GM19238 (cell line): ENCODE measurements at regions not wholly inside any gene's neighbourhood (a gene's known extent, or its start where the extent isn't known, plus 50 kb on each side); places are given as distances from the start of the nearest gene placed in this dataset.

Source experiments
- DNase-seq: peaks from one replicate; pipeline ENCODE4 v3.0.0; 2011; ENCODE audit warnings: low spot score; ENCODE audit not compliant: insufficient read length

GRCh38 chr16:86905302-86905701 lies 327.0 kb downstream of the FOXL1 start:
- no peak for DNase-seq

DNA sequence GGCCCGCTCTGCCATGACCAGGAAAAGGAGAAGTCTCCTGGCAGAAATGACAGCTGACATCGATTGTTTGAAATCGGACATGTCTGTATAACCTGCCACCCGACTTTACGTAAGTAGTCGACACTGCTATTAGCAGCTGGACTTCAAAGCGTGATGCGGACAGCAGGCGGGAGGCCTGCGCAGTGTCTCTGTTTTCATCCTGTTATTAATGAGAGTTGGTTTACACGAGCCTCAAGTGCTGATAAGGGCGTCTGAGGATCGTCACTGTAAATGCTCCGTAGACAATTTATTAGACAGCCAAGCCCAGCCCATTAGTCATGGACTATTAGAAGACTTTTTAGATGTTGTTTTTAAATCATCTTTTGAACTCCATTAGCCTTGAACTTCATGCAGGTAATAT lies 328.3 kb downstream of the FOXL1 start:
- DNase-seq, result no peak

- no peak for DNase-seq
Observed at GRCh38 chr16:86909359-86910160, 331.2 kb downstream of the FOXL1 start.

DNA sequence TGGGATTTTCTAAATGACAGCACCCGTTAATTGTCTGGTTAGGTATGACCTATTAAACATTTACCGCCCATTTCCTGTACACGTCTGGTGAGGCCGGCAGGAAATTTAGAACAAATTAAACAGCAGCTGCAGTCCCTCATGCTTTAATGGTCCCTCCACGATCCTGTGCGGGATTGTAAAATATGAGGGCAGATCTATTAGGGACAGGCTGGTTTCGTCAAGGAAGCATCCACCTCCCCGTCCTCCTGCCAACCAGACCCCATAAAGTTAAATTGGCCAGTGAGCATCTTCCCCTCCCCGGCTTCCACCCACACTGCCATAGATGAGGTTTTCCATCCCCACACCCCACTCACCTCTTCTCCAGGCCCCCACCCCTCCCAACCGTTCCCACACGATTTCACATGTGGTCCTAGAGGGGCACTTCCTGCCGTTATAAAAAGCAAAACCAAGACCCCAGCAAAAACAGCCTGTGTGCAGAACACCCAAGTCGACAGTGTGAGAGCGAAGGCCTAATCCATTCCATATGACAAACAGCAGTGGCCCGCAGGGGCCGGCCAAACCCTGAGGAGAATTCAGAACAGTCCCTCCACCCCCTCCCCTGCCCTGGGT lies 331.9 kb downstream of the FOXL1 start:
- no peak for DNase-seq

- DNase-seq, result no peak
Observed at GRCh38 chr16:86911437-86911958, 333.1 kb downstream of the FOXL1 start.

DNA sequence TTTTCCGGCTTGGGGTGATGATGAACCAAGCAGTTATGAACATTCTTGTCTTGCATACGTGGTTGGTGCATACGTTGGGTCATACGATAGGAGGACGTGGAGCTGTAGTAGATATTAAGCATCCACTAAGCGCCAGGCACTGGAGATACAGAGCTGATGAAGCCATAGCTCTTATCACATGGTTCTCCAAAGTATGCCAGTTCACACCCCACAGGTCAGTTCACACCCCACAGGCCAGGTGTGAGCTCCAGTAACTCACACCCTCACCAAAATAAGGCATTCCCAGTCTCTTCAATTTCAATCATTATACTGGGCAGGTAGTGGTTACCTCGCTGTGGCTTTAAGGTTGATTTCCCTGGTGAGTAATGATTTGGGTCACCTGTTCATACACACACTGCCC lies 335.5 kb downstream of the FOXL1 start:
- no peak for DNase-seq

DNA sequence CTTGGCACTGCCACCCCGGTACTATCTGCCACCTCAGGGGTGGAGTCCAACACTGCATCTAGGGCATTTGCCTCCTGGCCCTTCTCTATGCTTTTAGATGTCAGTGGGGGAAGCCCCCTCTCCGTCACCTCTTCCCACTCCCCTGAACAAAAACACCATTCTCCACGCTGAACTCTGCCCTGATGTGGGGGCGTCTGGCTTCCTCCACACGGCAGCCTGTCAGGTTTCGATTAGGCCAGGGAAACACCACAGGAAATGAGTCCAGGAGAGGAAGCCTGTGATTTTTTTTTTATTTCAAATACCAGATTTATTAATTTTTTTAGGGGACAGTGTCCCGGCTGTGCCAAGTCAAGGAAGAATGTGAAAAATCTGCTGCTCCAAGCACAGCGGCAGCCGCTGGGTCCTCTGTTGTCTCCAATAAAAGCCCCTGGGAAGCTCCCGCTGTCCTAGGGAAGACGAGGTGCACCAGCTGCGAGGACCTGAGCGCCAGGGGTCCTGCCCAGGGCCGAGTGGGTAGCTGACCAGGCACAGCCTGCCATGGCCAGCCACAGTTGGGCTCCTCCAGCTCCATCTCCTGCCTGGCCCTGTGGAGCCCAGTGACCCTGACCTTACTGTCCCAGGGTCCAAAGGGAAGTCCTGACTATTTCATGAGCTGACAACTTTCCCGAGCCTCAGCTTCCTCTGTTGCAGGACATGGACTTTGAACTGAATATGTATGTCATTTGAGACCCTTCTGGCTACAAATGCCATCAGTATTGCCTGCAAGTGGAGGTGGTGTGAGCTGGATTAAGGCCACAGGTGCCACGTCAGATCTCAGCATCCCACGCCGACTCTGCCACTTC lies 336.7 kb downstream of the FOXL1 start:
- DNase-seq, result no peak

DNA sequence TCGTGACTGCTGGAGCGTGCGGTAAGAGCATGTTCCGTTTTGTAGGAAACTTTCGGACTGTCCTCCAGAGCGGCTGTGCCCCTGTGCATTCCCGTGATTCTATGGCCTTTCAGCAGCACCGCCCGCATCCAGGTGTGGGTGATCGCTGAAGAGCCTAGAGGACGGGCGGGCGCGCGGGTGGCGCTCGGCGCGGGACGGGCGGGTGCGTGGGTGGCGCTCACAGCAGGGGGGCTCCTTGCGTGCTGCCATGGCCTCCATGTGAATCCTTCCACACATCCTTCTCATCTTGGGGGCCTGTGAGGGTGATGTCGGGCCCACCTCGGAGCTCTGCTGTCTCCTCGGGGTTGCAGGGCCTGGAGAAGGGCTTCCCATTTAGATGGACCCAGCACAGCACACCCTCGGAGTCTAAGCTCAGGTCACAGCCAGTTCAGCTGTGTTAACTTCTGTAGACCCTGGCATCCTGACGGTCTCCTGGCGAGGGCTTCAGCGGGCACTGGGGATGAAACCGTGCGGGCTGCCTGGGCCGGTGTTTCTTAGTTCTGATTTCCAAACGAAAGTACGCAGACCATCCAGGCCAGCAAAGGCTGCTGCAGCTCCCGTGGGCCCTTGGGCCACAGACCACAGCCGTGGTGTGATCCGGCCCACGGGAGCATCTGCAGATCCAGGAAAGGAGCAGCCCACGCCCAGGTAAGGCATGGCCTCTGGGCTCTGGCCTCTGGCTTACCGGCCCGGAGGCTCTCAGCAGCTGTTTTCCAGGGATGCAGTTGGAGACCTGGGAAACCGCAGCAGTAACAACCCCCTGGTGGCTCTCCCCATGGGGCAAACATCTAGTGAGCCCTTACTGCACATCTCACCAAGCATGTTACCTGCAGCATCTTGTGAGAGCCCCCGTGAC lies 339.4 kb downstream of the FOXL1 start:
- no peak for DNase-seq

- no peak for DNase-seq
Observed at GRCh38 chr16:86918637-86919036, 340.3 kb downstream of the FOXL1 start.

GRCh38 chr16:86919078-86919477 lies 340.7 kb downstream of the FOXL1 start:
- DNase-seq, result no peak

- no peak for DNase-seq
Observed at GRCh38 chr16:86919578-86920305, 341.4 kb downstream of the FOXL1 start.

- DNase-seq, result no peak
Observed at GRCh38 chr16:86921289-86921688, 342.9 kb downstream of the FOXL1 start.

GRCh38 chr16:86922311-86922710 lies 344.0 kb downstream of the FOXL1 start:
- DNase-seq, result no peak

DNA sequence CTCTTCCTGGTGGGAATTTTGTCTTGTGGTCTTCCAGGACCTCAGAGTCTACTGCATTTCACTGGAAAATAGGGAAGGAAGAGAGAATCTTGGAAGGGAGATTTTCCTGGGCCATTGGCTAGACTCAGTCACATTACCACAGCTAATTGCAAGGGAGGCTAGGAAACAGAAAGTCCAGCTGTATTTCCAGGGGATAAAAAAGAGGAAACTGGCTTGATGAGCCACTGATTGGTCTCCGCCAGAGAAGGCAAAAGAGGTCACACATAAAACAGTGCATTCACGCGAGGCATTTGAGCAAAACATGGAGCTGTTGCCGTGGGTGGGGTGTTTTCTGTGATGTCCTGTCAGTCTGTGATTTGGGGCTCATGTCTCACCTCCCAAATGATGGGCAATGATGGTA lies 345.3 kb downstream of the FOXL1 start:
- DNase-seq, result no peak

GRCh38 chr16:86924537-86924936 lies 346.2 kb downstream of the FOXL1 start:
- no peak for DNase-seq

- DNase-seq, result no peak
Observed at GRCh38 chr16:86925067-86925791, 346.9 kb downstream of the FOXL1 start.

DNA sequence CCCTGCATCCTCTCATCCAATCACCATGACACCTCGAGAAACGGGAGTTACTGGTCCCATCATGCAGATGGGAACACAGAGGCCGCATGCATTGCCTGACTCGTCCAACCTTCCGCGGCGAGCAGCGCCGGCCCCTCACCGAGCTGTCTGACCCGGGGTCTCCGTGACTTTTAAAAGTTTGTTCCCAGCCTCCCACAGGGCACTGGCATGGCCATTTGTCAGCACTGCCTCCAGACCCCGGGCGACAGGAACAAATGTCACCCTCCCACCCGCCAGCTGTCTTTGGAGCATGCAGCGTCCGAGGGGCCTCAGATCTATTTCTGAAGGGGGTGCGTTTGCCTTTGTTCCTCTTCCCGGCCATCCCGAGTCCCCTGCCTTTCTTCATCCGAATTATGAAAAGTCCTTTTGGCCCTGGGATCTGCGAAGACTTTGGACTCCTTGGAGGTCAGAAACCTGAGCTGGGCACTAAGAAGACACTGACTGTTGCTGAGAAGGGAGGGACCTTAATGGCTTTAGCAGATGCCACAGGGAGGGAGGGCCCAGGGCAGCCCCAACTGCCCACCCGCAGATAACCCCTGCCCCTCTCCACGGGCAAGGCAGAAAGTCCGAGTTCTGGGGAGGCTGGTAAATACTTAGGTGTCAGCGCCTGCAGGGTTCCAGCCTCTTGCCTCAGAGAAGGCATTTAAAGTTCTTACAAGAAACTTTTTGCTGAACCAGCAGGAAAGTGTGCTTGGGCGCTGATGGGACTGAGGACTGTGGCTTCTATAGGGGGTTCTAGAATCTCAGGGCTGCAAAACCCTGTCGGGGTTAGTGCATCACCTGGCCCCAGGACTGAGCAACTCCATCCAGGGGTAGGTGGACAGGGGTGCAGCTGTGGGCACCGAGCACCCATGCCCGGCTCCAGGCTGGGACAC lies 348.1 kb downstream of the FOXL1 start:
- DNase-seq, result no peak

DNA sequence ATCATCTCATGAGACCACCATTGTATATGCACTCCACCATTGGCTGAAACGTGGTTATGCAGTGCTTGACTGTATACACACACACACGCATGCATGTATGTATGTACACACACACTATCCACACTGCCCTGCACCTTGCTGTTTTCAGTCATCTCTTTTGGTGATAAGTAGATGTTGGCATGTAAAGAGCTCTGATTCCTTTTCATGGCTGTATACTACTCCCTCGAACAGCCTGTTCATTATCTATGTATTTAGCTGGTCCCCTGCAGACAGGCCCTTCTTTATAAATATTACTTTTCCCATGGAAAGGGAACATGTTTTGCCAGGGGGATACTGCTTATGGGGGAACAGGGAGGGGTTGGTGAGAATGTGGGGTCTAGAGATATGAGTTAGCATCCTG lies 349.4 kb downstream of the FOXL1 start:
- DNase-seq, result no peak
